ENCODE measurements at regions not wholly inside any gene's neighbourhood (a gene's known extent, or its start where the extent isn't known, plus 50 kb on each side); places are given as distances from the start of the nearest gene placed in this dataset. TPM values are rescaled to one million over a fixed set of nuclear protein-coding genes. Genes with fewer than 3 reads are reported as not detected.

- ATAC-seq (no peak), DNase-seq (no peak)
- Histone ChIP-seq H3K27ac (no peak overlapping the region), H3K4me1 (no peaks in the 10 kb centered on the region), H3K4me3 (no peak overlapping the region), H3K36me3 (replicated peaks in 1 of 2; ENCODE audit: insufficient read depth in 1 of 2, low read depth in 2 of 2) (no peaks in the 10 kb centered on the region), H3K9me3 (no peaks in the 10 kb centered on the region), H3K27me3 (no peaks in the 10 kb centered on the region)
- 86 to 92% methylated on average over 1 of the region's 1 CpG for WGBS, 2 donors
- intact Hi-C loops (cut with DNase I): no loop called here
- no peak for TF ChIP-seq POLR2A (IDR thresholded peaks at IDR 0.05)
- TF ChIP-seq CTCF (IDR thresholded peaks at IDR 0.05): no peak
These were observed 61.8 kb upstream of the BCHE start for GRCh38 chr3:165899066-165899465.

GRCh38 chr3:165897137-165897536, 59.9 kb upstream of the BCHE start:
- ATAC-seq (no peak), DNase-seq (no peak)
- no peaks in the 10 kb centered on the region for H3K36me3 ChIP-seq (replicated peaks in 1 of 2; ENCODE audit: insufficient read depth in 1 of 2, low read depth in 2 of 2)
- TF ChIP-seq POLR2A (IDR thresholded peaks at IDR 0.05): no peak
- TF ChIP-seq CTCF (IDR thresholded peaks at IDR 0.05): no peak
- no peaks in the 10 kb centered on the region for H3K27me3 ChIP-seq
- no peak overlapping the region for H3K4me3 ChIP-seq
- no peaks in the 10 kb centered on the region for H3K9me3 ChIP-seq
- WGBS, 2 donors: 75 to 85% methylated on average over 7 of the region's 7 CpGs
- no peak overlapping the region for H3K27ac ChIP-seq
- intact Hi-C loops (cut with DNase I): no loop called here
- H3K4me1 ChIP-seq: no peaks in the 10 kb centered on the region

GRCh38 chr3:165895919-165896318, 58.7 kb upstream of the BCHE start:
- Histone ChIP-seq H3K27me3 (no peaks in the 10 kb centered on the region), H3K27ac (no peak overlapping the region), H3K4me3 (no peak overlapping the region), H3K4me1 (no peaks in the 10 kb centered on the region), H3K36me3 (replicated peaks in 1 of 2; ENCODE audit: insufficient read depth in 1 of 2, low read depth in 2 of 2) (no peaks in the 10 kb centered on the region), H3K9me3 (no peaks in the 10 kb centered on the region)
- 45% methylated on average over 5 of the region's 5 CpGs for WGBS, 2 donors
- intact Hi-C loops (cut with DNase I): no loop called here
- DNase-seq (peak in 1 of 4 donors; percentile 29), ATAC-seq (no peak)
- TF ChIP-seq CTCF (IDR thresholded peaks at IDR 0.05): no peak

GRCh38 chr3:165892565-165892964, 55.3 kb upstream of the BCHE start:
- no peak overlapping the region for H3K4me3 ChIP-seq
- WGBS, 2 donors: 46 to 58% methylated on average over 4 of the region's 4 CpGs
- no peaks in the 10 kb centered on the region for H3K36me3 ChIP-seq (replicated peaks in 1 of 2; ENCODE audit: insufficient read depth in 1 of 2, low read depth in 2 of 2)
- H3K9me3 ChIP-seq: no peaks in the 10 kb centered on the region
- H3K27ac ChIP-seq: no peak overlapping the region
- H3K27me3 ChIP-seq: no peaks in the 10 kb centered on the region
- TF ChIP-seq POLR2A (IDR thresholded peaks at IDR 0.05) (no peak), CTCF (IDR thresholded peaks at IDR 0.05) (no peak)
- H3K4me1 ChIP-seq: no peaks in the 10 kb centered on the region
- intact Hi-C loops (cut with DNase I): no loop called here
- DNase-seq: no peak
- ATAC-seq: no peak

Small RNA genes in the stretch of these regions (small RNA-seq; reads per million reads assigned to genes)
- gene AC069439.1: not detected
- gene AC072046.1: not detected
- not detected for gene AC072046.2
- gene MTND4LP10: not detected
- not detected for gene RN7SKP298

All from body of pancreas (tissue), 4 donors.